GM21717 (cell line): ENCODE measurements at regions not wholly inside any gene's neighbourhood (a gene's known extent, or its start where the extent isn't known, plus 50 kb on each side); places are given as distances from the start of the nearest gene placed in this dataset.
"Not testable (repeated sequence)": the region's sequence is repeated elsewhere in the genome, so short reads cannot be mapped to it uniquely, and the experiment has no call there.

Experiments
- ATAC-seq: cut with Tn5 transposase; IDR thresholded peaks from one replicate; pipeline ENCODE4 v1.9.1; 2021; ENCODE audit warnings: mild to moderate bottlenecking, moderate library complexity; ENCODE audit not compliant: unreplicated experiment

GRCh38 chr4:111115881-111116280, 493.0 kb upstream of the PITX2 start:
- ATAC-seq: no peak

GRCh38 chr4:111120191-111120590, 497.3 kb upstream of the PITX2 start:
- no peak for ATAC-seq

GRCh38 chr4:111126340-111126739, 503.5 kb upstream of the PITX2 start:
- ATAC-seq: no peak

GRCh38 chr4:111127841-111128240, 505.0 kb upstream of the PITX2 start:
- ATAC-seq: no peak

- no peak for ATAC-seq
Measured at GRCh38 chr4:111128327-111128726, 505.4 kb upstream of the PITX2 start.

- no peak for ATAC-seq
Measured at GRCh38 chr4:111136438-111136837, 513.6 kb upstream of the PITX2 start.

- ATAC-seq: no peak
Measured at GRCh38 chr4:111136967-111137366, 514.1 kb upstream of the PITX2 start.

- ATAC-seq: no peak
Measured at GRCh38 chr4:111143510-111143909, 520.6 kb upstream of the PITX2 start.

- no peak for ATAC-seq
Measured at GRCh38 chr4:111154934-111155333, 532.1 kb upstream of the PITX2 start.

GRCh38 chr4:111164556-111164955, 541.7 kb upstream of the PITX2 start:
- ATAC-seq: not testable (repeated sequence)

- no peak for ATAC-seq
Measured at GRCh38 chr4:111174331-111174730, 551.5 kb upstream of the PITX2 start.

- no peak for ATAC-seq
Measured at GRCh38 chr4:111178231-111178630, 555.4 kb upstream of the PITX2 start.

GRCh38 chr4:111187108-111187507, 564.2 kb upstream of the PITX2 start:
- ATAC-seq: no peak

GRCh38 chr4:111198446-111198845, 575.6 kb upstream of the PITX2 start:
- no peak for ATAC-seq

GRCh38 chr4:111204797-111205196, 581.9 kb upstream of the PITX2 start:
- no peak for ATAC-seq

- no peak for ATAC-seq
Measured at GRCh38 chr4:111208970-111209369, 586.1 kb upstream of the PITX2 start.

GRCh38 chr4:111209706-111210105, 586.8 kb upstream of the PITX2 start:
- no peak for ATAC-seq

- ATAC-seq: no peak
Measured at GRCh38 chr4:111210595-111210994, 587.7 kb upstream of the PITX2 start.

- no peak for ATAC-seq
Measured at GRCh38 chr4:111213531-111213930, 590.7 kb upstream of the PITX2 start.

GRCh38 chr4:111214371-111214770, 591.5 kb upstream of the PITX2 start:
- ATAC-seq: no peak

GRCh38 chr4:111215755-111216154, 592.9 kb upstream of the PITX2 start:
- ATAC-seq: no peak

GRCh38 chr4:111216791-111217190, 593.9 kb upstream of the PITX2 start:
- ATAC-seq: no peak

GRCh38 chr4:111221371-111221770, 598.5 kb upstream of the PITX2 start:
- ATAC-seq: no peak

- ATAC-seq: no peak
Measured at GRCh38 chr4:111228396-111228795, 605.5 kb upstream of the PITX2 start.
